GM10266 (cell line): ENCODE measurements at regions not wholly inside any gene's neighbourhood (a gene's known extent, or its start where the extent isn't known, plus 50 kb on each side); places are given as distances from the start of the nearest gene placed in this dataset.

Experiments
- DNase-seq: peaks from one replicate; pipeline ENCODE4 v3.0.0; 2012; ENCODE audit errors: extremely low spot score
- TF ChIP-seq, protein P1 (sequence below): IDR thresholded peaks from 2 replicates; pipeline ENCODE4 v1.5.1; 2012; ENCODE audit warnings: mild to moderate bottlenecking, low read depth; ENCODE audit not compliant: control insufficient read depth, insufficient read depth; ENCODE audit errors: missing control alignments

- TF ChIP-seq, protein P1, sequence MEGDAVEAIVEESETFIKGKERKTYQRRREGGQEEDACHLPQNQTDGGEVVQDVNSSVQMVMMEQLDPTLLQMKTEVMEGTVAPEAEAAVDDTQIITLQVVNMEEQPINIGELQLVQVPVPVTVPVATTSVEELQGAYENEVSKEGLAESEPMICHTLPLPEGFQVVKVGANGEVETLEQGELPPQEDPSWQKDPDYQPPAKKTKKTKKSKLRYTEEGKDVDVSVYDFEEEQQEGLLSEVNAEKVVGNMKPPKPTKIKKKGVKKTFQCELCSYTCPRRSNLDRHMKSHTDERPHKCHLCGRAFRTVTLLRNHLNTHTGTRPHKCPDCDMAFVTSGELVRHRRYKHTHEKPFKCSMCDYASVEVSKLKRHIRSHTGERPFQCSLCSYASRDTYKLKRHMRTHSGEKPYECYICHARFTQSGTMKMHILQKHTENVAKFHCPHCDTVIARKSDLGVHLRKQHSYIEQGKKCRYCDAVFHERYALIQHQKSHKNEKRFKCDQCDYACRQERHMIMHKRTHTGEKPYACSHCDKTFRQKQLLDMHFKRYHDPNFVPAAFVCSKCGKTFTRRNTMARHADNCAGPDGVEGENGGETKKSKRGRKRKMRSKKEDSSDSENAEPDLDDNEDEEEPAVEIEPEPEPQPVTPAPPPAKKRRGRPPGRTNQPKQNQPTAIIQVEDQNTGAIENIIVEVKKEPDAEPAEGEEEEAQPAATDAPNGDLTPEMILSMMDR: no peak
- no peak for DNase-seq
Observed at GRCh38 chr2:128578406-128579390, 260.0 kb upstream of the HS6ST1 start.

GRCh38 chr2:128579825-128580224, 261.2 kb upstream of the HS6ST1 start:
- TF ChIP-seq, protein P1: no peak

GRCh38 chr2:128580988-128581848, 262.6 kb upstream of the HS6ST1 start:
- no peak for DNase-seq
- TF ChIP-seq, protein P1: no peak

More at GRCh38 chr2:128579825-128580224, 261.2 kb upstream of the HS6ST1 start:
- no peak for DNase-seq

DNA sequence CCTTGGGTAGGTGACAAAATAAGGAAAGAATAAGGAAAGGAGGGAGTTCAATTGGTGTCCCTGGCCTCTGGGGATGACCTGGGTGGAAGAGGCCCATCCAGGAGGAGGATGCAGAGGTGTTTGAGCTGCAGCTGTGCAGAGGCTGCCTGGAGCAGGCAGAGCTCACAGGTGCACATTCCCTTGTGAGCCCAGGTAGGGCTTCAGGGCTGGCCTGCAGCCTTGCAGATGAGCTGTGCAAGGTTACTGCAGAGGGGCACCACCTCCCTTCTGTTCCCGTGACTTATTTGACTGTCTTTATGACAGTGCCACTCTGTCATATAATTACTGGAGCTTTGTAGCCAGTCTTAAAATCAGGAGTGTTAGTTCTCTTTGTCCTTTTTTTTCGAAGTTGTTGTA, 263.2 kb upstream of the HS6ST1 start:
- TF ChIP-seq, protein P1: no peak
- DNase-seq: no peak

- no peak for DNase-seq
Observed at GRCh38 chr2:128584296-128584890, 265.7 kb upstream of the HS6ST1 start.

GRCh38 chr2:128585706-128586105, 267.0 kb upstream of the HS6ST1 start:
- DNase-seq: no peak
- TF ChIP-seq, protein P1: no peak

More at GRCh38 chr2:128584296-128584890, 265.7 kb upstream of the HS6ST1 start:
- TF ChIP-seq, protein P1: no peak
